ENCODE measurements at regions not wholly inside any gene's neighbourhood (a gene's known extent, or its start where the extent isn't known, plus 50 kb on each side); places are given as distances from the start of the nearest gene placed in this dataset.

DNA sequence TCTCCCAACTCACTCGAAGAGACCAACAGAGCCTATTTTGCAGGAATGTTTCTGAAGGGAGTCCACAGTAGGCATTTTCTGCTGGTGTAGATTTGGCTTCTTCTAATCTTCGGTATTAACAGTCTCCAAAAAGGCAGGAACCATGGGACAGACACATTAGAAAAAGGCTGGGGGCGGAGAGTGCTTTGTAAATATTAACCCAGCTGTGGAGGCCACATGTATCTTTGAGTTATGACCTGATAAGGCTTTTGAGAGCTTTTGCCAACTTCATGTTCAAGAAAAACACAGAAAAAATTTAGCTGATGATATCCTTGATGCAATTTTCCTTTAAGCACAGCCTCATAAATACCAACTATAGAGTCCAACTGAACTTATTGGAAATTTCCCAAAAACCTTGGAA lies 119.4 kb upstream of the TSHZ2 start:
- no peaks in the 10 kb centered on the region for H3K36me3 ChIP-seq (ENCODE audit: control insufficient read depth in 2 of 4, insufficient read depth in 4 of 4, low read length in 3 of 4)
- no peak overlapping the region for H2AK5ac ChIP-seq (ENCODE audit: low read depth, low read length)
- H3K23ac ChIP-seq (ENCODE audit: insufficient read length): no peak overlapping the region
- H3K4me2 ChIP-seq (ENCODE audit: insufficient read depth in 1 of 2, low read depth in 2 of 2, low read length in 2 of 2): no peak overlapping the region
- no peak overlapping the region for H2BK12ac ChIP-seq (ENCODE audit: low read depth, low read length)
- no peaks in the 10 kb centered on the region for H4K20me1 ChIP-seq (replicated peaks in 1 of 2; ENCODE audit: control insufficient read depth in 1 of 2, insufficient read depth in 2 of 2, low read length in 2 of 2)
- H3K27ac ChIP-seq (ENCODE audit: low read depth, low read length): no peak overlapping the region
- no peaks in the 10 kb centered on the region for H3K79me1 ChIP-seq (ENCODE audit: low read depth, low read length)
- peaks cover 0 to 2% (median 0%) of the 10 kb centered on the region in 4 experiments; a peak in 1 of 7 replicates for H3K4me1 ChIP-seq (replicated peaks in 1 of 4; ENCODE audit: control insufficient read depth in 3 of 4, insufficient read depth in 4 of 4, low read length in 3 of 4)
- FAIRE-seq: no peak
- H4K5ac ChIP-seq (ENCODE audit: insufficient read length, low read depth, low read length): no peak overlapping the region
- H3K14ac ChIP-seq (ENCODE audit: insufficient read length): no peak overlapping the region
- H2BK15ac ChIP-seq (ENCODE audit: low read length): no peak overlapping the region
- no peak overlapping the region for H4K8ac ChIP-seq (ENCODE audit: extremely low read depth, insufficient read depth, low read length)
- no peak overlapping the region for H3K4ac ChIP-seq (replicated peaks; ENCODE audit: insufficient read length, low read depth, low read length)
- DNase-seq (ENCODE audit: low read depth in 1 of 2, low spot score in 2 of 2): no peak
- no peak overlapping the region for H2BK5ac ChIP-seq (ENCODE audit: low read depth, low read length)
- H3K18ac ChIP-seq (ENCODE audit: extremely low read depth, low read length): no peak overlapping the region
- no peak overlapping the region for H2BK20ac ChIP-seq (ENCODE audit: low read length)
- H3K23me2 ChIP-seq (ENCODE audit: low read depth, low read length): no peaks in the 10 kb centered on the region
- H2AFZ ChIP-seq (ENCODE audit: low read length): no peak overlapping the region
- TF ChIP-seq CTBP2 (IDR thresholded peaks at IDR 0.05; ENCODE audit: borderline replicate concordance, insufficient read depth, insufficient read length, low read length) (no peak), SAP30 (IDR thresholded peaks at IDR 0.05; ENCODE audit: insufficient read depth, insufficient replicate concordance, low read length) (no peak), SIX5 (IDR thresholded peaks at IDR 0.05; ENCODE audit: low read depth, low read length) (no peak), POU5F1 (IDR thresholded peaks at IDR 0.05; ENCODE audit: low read depth, low read length) (no peak), EZH2 (IDR thresholded peaks at IDR 0.05; ENCODE audit: low read depth, low read length, severe bottlenecking) (no peak), TAF7 (optimal IDR thresholded peaks at IDR 0.05; ENCODE audit: borderline replicate concordance, low read depth, low read length) (no peak), KDM1A (IDR thresholded peaks at IDR 0.05; ENCODE audit: borderline replicate concordance, low read length) (no peak), JUND (IDR thresholded peaks at IDR 0.05; ENCODE audit: low read length) (no peak), HDAC6 (IDR thresholded peaks at IDR 0.05; ENCODE audit: low read depth, low read length) (no peak), CHD2 (IDR thresholded peaks at IDR 0.05; ENCODE audit: low read length) (no peak), FOSL1 (IDR thresholded peaks at IDR 0.05; ENCODE audit: insufficient read depth, low read depth, low read length) (no peak)
- no peaks in the 10 kb centered on the region for H3K79me2 ChIP-seq (ENCODE audit: control insufficient read depth in 1 of 2, insufficient read depth in 2 of 2, low read length in 2 of 2)
- no peaks in the 10 kb centered on the region for H3K27me3 ChIP-seq (replicated peaks in 1 of 4; ENCODE audit: control insufficient read depth in 3 of 4, extremely low read depth in 1 of 4, insufficient read depth in 3 of 4, low read length in 3 of 4)
- no peak overlapping the region for H3K4me3 ChIP-seq (ENCODE audit: extremely low read depth in 1 of 4, insufficient read depth in 2 of 4, low read depth in 3 of 4, low read length in 4 of 4)
- no peak overlapping the region for H3K56ac ChIP-seq (replicated peaks; ENCODE audit: insufficient read length, low read depth, low read length)
- H2BK120ac ChIP-seq (replicated peaks; ENCODE audit: low read depth, low read length): no peak overlapping the region
- 95% methylated on average over 3 of the region's 3 CpGs; no CpG with 5 or more reads in 1 of the 2 experiments for WGBS, 2 experiments (ENCODE audit: extremely low coverage in 1 of 2, insufficient coverage in 1 of 2, insufficient read length in 1 of 2, insufficient replicate concordance in 2 of 2, low coverage in 1 of 2, low lambda C conversion rate in 2 of 2, missing lambda C conversion rate in 1 of 2)
- no peaks in the 10 kb centered on the region for H3K9me3 ChIP-seq (ENCODE audit: insufficient read depth in 2 of 2, low read depth in 1 of 2, low read length in 1 of 2)
- no peak overlapping the region for H4K91ac ChIP-seq (replicated peaks; ENCODE audit: insufficient read length, low read length)
- CTCF ChIA-PET (ENCODE audit: partially characterized antibody): no interaction called here
- H3K9ac ChIP-seq (replicated peaks in 1 of 4; ENCODE audit: extremely low read depth in 1 of 4, low read depth in 3 of 4, low read length in 3 of 4): no peak overlapping the region
- POLR2A ChIA-PET (ENCODE audit: partially characterized antibody): no interaction called here

Measured in H1 (cell line).